ENCODE measurements at regions not wholly inside any gene's neighbourhood (a gene's known extent, or its start where the extent isn't known, plus 50 kb on each side); places are given as distances from the start of the nearest gene placed in this dataset.

GRCh38 chr1:2955652-2956051 lies 65.6 kb upstream of the ACTRT2 start:
- Histone ChIP-seq H3K4me1 (ENCODE audit: control insufficient read depth in 2 of 2, insufficient read depth in 2 of 2, low read length in 2 of 2) (peaks cover 38 to 52% of the 10 kb centered on the region in 2 donors), H2AFZ (ENCODE audit: insufficient read depth, low read depth, low read length, poor library complexity, severe bottlenecking) (no peak overlapping the region), H4K20me1 (ENCODE audit: control insufficient read depth, insufficient read depth, low read length, poor library complexity, severe bottlenecking) (no peaks in the 10 kb centered on the region), H3K4me2 (replicated peaks; ENCODE audit: low read depth, low read length, poor library complexity, severe bottlenecking) (no peak overlapping the region), H3K4me3 (ENCODE audit: control extremely low read depth in 1 of 5, extremely low read depth in 1 of 5, insufficient read depth in 1 of 5, low read depth in 2 of 5, low read length in 4 of 5) (no peak overlapping the region), H3K79me2 (ENCODE audit: control insufficient read depth, insufficient read depth, low read length) (no peaks in the 10 kb centered on the region), H3K9me3 (ENCODE audit: control extremely low read depth in 1 of 3, control insufficient read depth in 2 of 3, insufficient read depth in 1 of 3, low read length in 2 of 3) (peaks cover 2 to 60% (median 60%) of the 10 kb centered on the region in 3 donors), H3K27ac (ENCODE audit: low read length in 2 of 2) (peak overlapping the region in 1 of 2 donors; percentile 1), H3K36me3 (replicated peaks in 1 of 2; ENCODE audit: control extremely low read depth in 1 of 2, control insufficient read depth in 1 of 2, extremely low read depth in 1 of 2, insufficient read depth in 2 of 2, low read length in 1 of 2) (no peaks in the 10 kb centered on the region), H3K27me3 (replicated peaks in 1 of 4; ENCODE audit: control extremely low read depth in 1 of 4, control insufficient read depth in 3 of 4, insufficient read depth in 4 of 4, low read length in 3 of 4) (no peaks in the 10 kb centered on the region), H3K9ac (ENCODE audit: low read length) (no peak overlapping the region)
- no peak for DNase-seq
- ChIA-PET CTCF (no interaction called here), POLR2A (no interaction called here)
- no peak for TF ChIP-seq CTCF (IDR thresholded peaks at IDR 0.05)
- no peak for TF ChIP-seq EZH2 (IDR thresholded peaks at IDR 0.05; ENCODE audit: borderline replicate concordance, insufficient read depth, low read depth, low read length, poor library complexity, severe bottlenecking)
- no peak for ATAC-seq (ENCODE audit: low read depth)
- Mint-ChIP-seq H3K4me3 (peak overlapping the region; percentile 20), H3K27ac (peak overlapping the region; percentile 28), H3K27me3 (no peaks in the 10 kb centered on the region), H3K9me3 (ENCODE audit: insufficient read depth) (peaks cover 16% of the 10 kb centered on the region), H3K4me1 (peaks cover 53% of the 10 kb centered on the region)
- intact Hi-C loops (cut with micrococcal nuclease) = no loop called here

GRCh38 chr1:2956576-2956975 lies 64.7 kb upstream of the ACTRT2 start:
- H3K4me3 Mint-ChIP-seq = peak overlapping the region; percentile 20
- no peak overlapping the region for H2AFZ ChIP-seq (ENCODE audit: insufficient read depth, low read depth, low read length, poor library complexity, severe bottlenecking)
- intact Hi-C loops (cut with micrococcal nuclease) = no loop called here
- no peaks in the 10 kb centered on the region for H4K20me1 ChIP-seq (ENCODE audit: control insufficient read depth, insufficient read depth, low read length, poor library complexity, severe bottlenecking)
- ChIA-PET POLR2A (no interaction called here), CTCF (no interaction called here)
- H3K9me3 Mint-ChIP-seq (ENCODE audit: insufficient read depth) = peaks cover 16% of the 10 kb centered on the region
- H3K4me1 Mint-ChIP-seq = peaks cover 48% of the 10 kb centered on the region
- no peak overlapping the region for H3K4me2 ChIP-seq (replicated peaks; ENCODE audit: low read depth, low read length, poor library complexity, severe bottlenecking)
- H3K27me3 Mint-ChIP-seq = no peaks in the 10 kb centered on the region
- H3K4me1 ChIP-seq (ENCODE audit: control insufficient read depth in 2 of 2, insufficient read depth in 2 of 2, low read length in 2 of 2) = peaks cover 38 to 43% of the 10 kb centered on the region in 2 donors
- no peaks in the 10 kb centered on the region for H3K36me3 ChIP-seq (replicated peaks in 1 of 2; ENCODE audit: control extremely low read depth in 1 of 2, control insufficient read depth in 1 of 2, extremely low read depth in 1 of 2, insufficient read depth in 2 of 2, low read length in 1 of 2)
- H3K27ac Mint-ChIP-seq = peak overlapping the region; percentile 61
- no peak overlapping the region for H3K4me3 ChIP-seq (ENCODE audit: control extremely low read depth in 1 of 5, extremely low read depth in 1 of 5, insufficient read depth in 1 of 5, low read depth in 2 of 5, low read length in 4 of 5)
- H3K79me2 ChIP-seq (ENCODE audit: control insufficient read depth, insufficient read depth, low read length) = no peaks in the 10 kb centered on the region
- no peaks in the 10 kb centered on the region for H3K27me3 ChIP-seq (replicated peaks in 1 of 4; ENCODE audit: control extremely low read depth in 1 of 4, control insufficient read depth in 3 of 4, insufficient read depth in 4 of 4, low read length in 3 of 4)
- H3K27ac ChIP-seq (ENCODE audit: low read length in 2 of 2) = peak overlapping the region in 1 of 2 donors; percentile 37
- no peak overlapping the region for H3K9ac ChIP-seq (ENCODE audit: low read length)
- no CpG with 5 or more reads among the region's 1 CpG for WGBS (ENCODE audit: insufficient coverage)
- DNase-seq (peak; percentile 31), ATAC-seq (ENCODE audit: low read depth) (no peak)
- TF ChIP-seq CTCF (IDR thresholded peaks at IDR 0.05) = no peak
- TF ChIP-seq EZH2 (IDR thresholded peaks at IDR 0.05; ENCODE audit: borderline replicate concordance, insufficient read depth, low read depth, low read length, poor library complexity, severe bottlenecking) = no peak
- H3K9me3 ChIP-seq (ENCODE audit: control extremely low read depth in 1 of 3, control insufficient read depth in 2 of 3, insufficient read depth in 1 of 3, low read length in 2 of 3) = peaks cover 2 to 60% (median 55%) of the 10 kb centered on the region in 3 donors
